GM23338 (cell line): ENCODE measurements at regions not wholly inside any gene's neighbourhood (a gene's known extent, or its start where the extent isn't known, plus 50 kb on each side); places are given as distances from the start of the nearest gene placed in this dataset.

ENCODE experiments used
- CREB1 ChIP-seq: fragments of 250-450 bp; sonication (Bioruptor Pico); IDR thresholded peaks from 2 replicates; pipeline ENCODE4 v1.5.0; 2020; ENCODE audit warnings: low read depth, mild to moderate bottlenecking, moderate library complexity
- EZH2phosphoT487 ChIP-seq: fragments of 200-600 bp; sonication (generic); IDR thresholded peaks from one replicate; pipeline ENCODE4 v1.8.1; 2018; ENCODE audit warnings: antibody characterized with exemption; ENCODE audit not compliant: unreplicated experiment
- POLR2AphosphoS5 ChIP-seq: IDR thresholded peaks from 2 replicates; pipeline ENCODE4 v1.6.1; 2016; ENCODE audit warnings: antibody characterized with exemption, low read depth
- ZNF331 ChIP-seq: fragments of 250-450 bp; sonication (Bioruptor Pico); IDR thresholded peaks from 2 replicates; pipeline ENCODE4 v1.5.0; 2020; ENCODE audit warnings: low read depth, mild to moderate bottlenecking, moderate library complexity
- TF ChIP-seq, protein P1 (sequence below), 2 experiments: fragments of 200-600 bp in 1 of 2; sonication (generic) in 1 of 2; conservative IDR thresholded peaks; 2 replicates each; pipeline versions ENCODE4 v1.5.1 to v1.6.1; 2016 to 2017; ENCODE audit warnings: antibody characterized with exemption in 2 of 2, low read depth in 2 of 2, mild to moderate bottlenecking in 2 of 2, moderate library complexity in 1 of 2

DNA sequence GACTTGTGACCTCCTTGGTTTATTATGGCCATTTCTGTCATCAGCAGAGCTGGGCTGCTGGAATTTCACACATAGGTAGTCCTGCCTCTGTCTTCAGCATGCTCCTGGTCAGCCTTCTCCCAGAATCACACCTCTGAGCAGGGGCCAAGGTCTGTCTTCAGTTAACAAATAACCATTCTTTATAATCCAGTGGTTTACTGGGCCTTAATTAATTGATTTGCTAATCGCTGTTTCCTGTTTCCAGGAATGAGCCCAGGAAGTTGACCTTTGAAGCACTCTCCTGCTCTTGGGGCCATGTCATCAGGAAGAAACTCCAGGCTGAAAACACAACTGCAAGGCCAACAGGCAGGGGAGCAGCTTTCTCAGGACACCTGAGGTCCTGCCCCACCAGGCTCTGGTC lies 278.5 kb downstream of the SRBD1 start:
- TF ChIP-seq, protein P1, sequence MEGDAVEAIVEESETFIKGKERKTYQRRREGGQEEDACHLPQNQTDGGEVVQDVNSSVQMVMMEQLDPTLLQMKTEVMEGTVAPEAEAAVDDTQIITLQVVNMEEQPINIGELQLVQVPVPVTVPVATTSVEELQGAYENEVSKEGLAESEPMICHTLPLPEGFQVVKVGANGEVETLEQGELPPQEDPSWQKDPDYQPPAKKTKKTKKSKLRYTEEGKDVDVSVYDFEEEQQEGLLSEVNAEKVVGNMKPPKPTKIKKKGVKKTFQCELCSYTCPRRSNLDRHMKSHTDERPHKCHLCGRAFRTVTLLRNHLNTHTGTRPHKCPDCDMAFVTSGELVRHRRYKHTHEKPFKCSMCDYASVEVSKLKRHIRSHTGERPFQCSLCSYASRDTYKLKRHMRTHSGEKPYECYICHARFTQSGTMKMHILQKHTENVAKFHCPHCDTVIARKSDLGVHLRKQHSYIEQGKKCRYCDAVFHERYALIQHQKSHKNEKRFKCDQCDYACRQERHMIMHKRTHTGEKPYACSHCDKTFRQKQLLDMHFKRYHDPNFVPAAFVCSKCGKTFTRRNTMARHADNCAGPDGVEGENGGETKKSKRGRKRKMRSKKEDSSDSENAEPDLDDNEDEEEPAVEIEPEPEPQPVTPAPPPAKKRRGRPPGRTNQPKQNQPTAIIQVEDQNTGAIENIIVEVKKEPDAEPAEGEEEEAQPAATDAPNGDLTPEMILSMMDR (conservative IDR thresholded peaks at IDR 0.05; ENCODE audit: low read depth in 2 of 2): no peak
- TF ChIP-seq CREB1: no peak
- TF ChIP-seq ZNF331 (CRISPR knock-in tag): no peak
- no peak for TF ChIP-seq POLR2AphosphoS5
- no peak for TF ChIP-seq EZH2phosphoT487
